ENCODE measurements at regions not wholly inside any gene's neighbourhood (a gene's known extent, or its start where the extent isn't known, plus 50 kb on each side); places are given as distances from the start of the nearest gene placed in this dataset.

GRCh38 chr9:13467157-13467556 is 187.7 kb upstream of the MPDZ start:
- dilution Hi-C loops (cut with MboI; ENCODE audit: extremely low pct_ligation_motif_present, low sequenced_read_pairs): no loop called here
- FAIRE-seq: no peak

DNA sequence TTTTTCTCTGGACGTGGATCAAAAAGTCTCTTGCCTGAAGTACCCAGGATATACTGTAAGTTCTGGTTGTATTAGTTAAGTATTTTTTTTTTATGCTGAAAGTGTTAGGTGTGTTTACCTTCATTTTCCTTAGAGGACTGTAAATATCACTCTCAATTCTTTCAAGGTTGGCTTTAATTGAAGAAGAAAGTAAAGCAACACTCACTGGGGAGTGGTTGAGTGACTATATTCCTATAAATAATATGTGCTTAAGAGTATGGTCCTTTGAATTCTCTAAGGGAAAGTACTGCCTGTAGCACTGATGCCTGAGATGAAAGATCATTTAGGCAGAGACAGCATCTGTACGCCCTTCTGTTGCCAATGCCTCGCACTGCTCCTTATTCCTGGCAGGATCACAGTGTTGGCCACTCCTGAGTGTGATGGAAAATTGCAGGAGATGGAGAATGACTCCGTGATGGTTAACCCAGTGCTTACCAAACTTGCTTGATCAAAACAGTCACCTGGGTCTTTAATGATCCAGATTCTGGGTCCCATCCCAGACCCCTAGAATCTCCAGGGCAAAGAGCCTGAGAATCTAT is 182.0 kb upstream of the MPDZ start:
- H3K79me2 ChIP-seq (ENCODE audit: control insufficient read depth, insufficient read depth, low read length): no peaks in the 10 kb centered on the region
- no peaks in the 10 kb centered on the region for H3K27me3 ChIP-seq (ENCODE audit: control insufficient read depth, extremely low read depth, insufficient read depth, low read length)
- H3K9me1 ChIP-seq (ENCODE audit: control insufficient read depth, extremely low read depth, insufficient read depth, low read length): no peaks in the 10 kb centered on the region
- H2AFZ ChIP-seq (ENCODE audit: control insufficient read depth, low read length): no peak overlapping the region
- dilution Hi-C loops (cut with MboI; ENCODE audit: extremely low pct_ligation_motif_present, low sequenced_read_pairs): no loop called here
- FAIRE-seq (no peak), DNase-seq (ENCODE audit: low read depth, low spot score) (no peak)
- no peak overlapping the region for H3K27ac ChIP-seq (ENCODE audit: control insufficient read depth, insufficient read depth, low read length)
- no peaks in the 10 kb centered on the region for H3K4me1 ChIP-seq (ENCODE audit: control insufficient read depth, extremely low read depth, insufficient read depth, low read length)
- no peaks in the 10 kb centered on the region for H3K36me3 ChIP-seq (ENCODE audit: control insufficient read depth in 2 of 2, extremely low read depth in 1 of 2, insufficient read depth in 2 of 2, low read length in 2 of 2)
- H3K9ac ChIP-seq (ENCODE audit: control insufficient read depth, extremely low read depth, insufficient read depth, low read length): no peak overlapping the region
- no peaks in the 10 kb centered on the region for H4K20me1 ChIP-seq (ENCODE audit: control insufficient read depth, extremely low read depth, insufficient read depth, low read length)
- H3K9me3 ChIP-seq (ENCODE audit: control insufficient read depth, low read depth, low read length): no peaks in the 10 kb centered on the region
- no peak overlapping the region for H3K4me3 ChIP-seq (ENCODE audit: control insufficient read depth in 2 of 3, extremely low read depth in 1 of 3, insufficient read depth in 2 of 3, low read depth in 1 of 3, low read length in 3 of 3)
- no peak for TF ChIP-seq EZH2 (IDR thresholded peaks at IDR 0.05; ENCODE audit: low read length)
- TF ChIP-seq, protein P1, sequence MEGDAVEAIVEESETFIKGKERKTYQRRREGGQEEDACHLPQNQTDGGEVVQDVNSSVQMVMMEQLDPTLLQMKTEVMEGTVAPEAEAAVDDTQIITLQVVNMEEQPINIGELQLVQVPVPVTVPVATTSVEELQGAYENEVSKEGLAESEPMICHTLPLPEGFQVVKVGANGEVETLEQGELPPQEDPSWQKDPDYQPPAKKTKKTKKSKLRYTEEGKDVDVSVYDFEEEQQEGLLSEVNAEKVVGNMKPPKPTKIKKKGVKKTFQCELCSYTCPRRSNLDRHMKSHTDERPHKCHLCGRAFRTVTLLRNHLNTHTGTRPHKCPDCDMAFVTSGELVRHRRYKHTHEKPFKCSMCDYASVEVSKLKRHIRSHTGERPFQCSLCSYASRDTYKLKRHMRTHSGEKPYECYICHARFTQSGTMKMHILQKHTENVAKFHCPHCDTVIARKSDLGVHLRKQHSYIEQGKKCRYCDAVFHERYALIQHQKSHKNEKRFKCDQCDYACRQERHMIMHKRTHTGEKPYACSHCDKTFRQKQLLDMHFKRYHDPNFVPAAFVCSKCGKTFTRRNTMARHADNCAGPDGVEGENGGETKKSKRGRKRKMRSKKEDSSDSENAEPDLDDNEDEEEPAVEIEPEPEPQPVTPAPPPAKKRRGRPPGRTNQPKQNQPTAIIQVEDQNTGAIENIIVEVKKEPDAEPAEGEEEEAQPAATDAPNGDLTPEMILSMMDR (optimal IDR thresholded peaks at IDR 0.05 in 1 of 3, IDR thresholded peaks at IDR 0.05 in 1 of 3, conservative IDR thresholded peaks at IDR 0.05 in 1 of 3; ENCODE audit: extremely low read depth in 1 of 3, insufficient read depth in 2 of 3, low read length in 3 of 3): no peak
- no peak overlapping the region for H3K4me2 ChIP-seq (ENCODE audit: control insufficient read depth, extremely low read depth, insufficient read depth, low read depth, low read length)

More at GRCh38 chr9:13467157-13467556, 187.7 kb upstream of the MPDZ start:
- no peaks in the 10 kb centered on the region for H3K79me2 ChIP-seq (ENCODE audit: control insufficient read depth, insufficient read depth, low read length)
- H3K36me3 ChIP-seq (ENCODE audit: control insufficient read depth in 2 of 2, extremely low read depth in 1 of 2, insufficient read depth in 2 of 2, low read length in 2 of 2): no peaks in the 10 kb centered on the region
- no peaks in the 10 kb centered on the region for H3K27me3 ChIP-seq (ENCODE audit: control insufficient read depth, extremely low read depth, insufficient read depth, low read length)
- H3K9ac ChIP-seq (ENCODE audit: control insufficient read depth, extremely low read depth, insufficient read depth, low read length): no peak overlapping the region
- no peak overlapping the region for H3K4me3 ChIP-seq (ENCODE audit: control insufficient read depth in 2 of 3, extremely low read depth in 1 of 3, insufficient read depth in 2 of 3, low read depth in 1 of 3, low read length in 3 of 3)
- no peaks in the 10 kb centered on the region for H4K20me1 ChIP-seq (ENCODE audit: control insufficient read depth, extremely low read depth, insufficient read depth, low read length)
- H2AFZ ChIP-seq (ENCODE audit: control insufficient read depth, low read length): no peak overlapping the region
- TF ChIP-seq EZH2 (IDR thresholded peaks at IDR 0.05; ENCODE audit: low read length): no peak
- TF ChIP-seq, protein P1 (optimal IDR thresholded peaks at IDR 0.05 in 1 of 3, IDR thresholded peaks at IDR 0.05 in 1 of 3, conservative IDR thresholded peaks at IDR 0.05 in 1 of 3; ENCODE audit: extremely low read depth in 1 of 3, insufficient read depth in 2 of 3, low read length in 3 of 3): no peak
- H3K27ac ChIP-seq (ENCODE audit: control insufficient read depth, insufficient read depth, low read length): no peak overlapping the region
- no peaks in the 10 kb centered on the region for H3K9me1 ChIP-seq (ENCODE audit: control insufficient read depth, extremely low read depth, insufficient read depth, low read length)
- no peak for DNase-seq (ENCODE audit: low read depth, low spot score)
- H3K9me3 ChIP-seq (ENCODE audit: control insufficient read depth, low read depth, low read length): no peaks in the 10 kb centered on the region
- no peak overlapping the region for H3K4me2 ChIP-seq (ENCODE audit: control insufficient read depth, extremely low read depth, insufficient read depth, low read depth, low read length)
- H3K4me1 ChIP-seq (ENCODE audit: control insufficient read depth, extremely low read depth, insufficient read depth, low read length): no peaks in the 10 kb centered on the region

All from keratinocyte (primary cell).